ENCODE measurements at regions not wholly inside any gene's neighbourhood (a gene's known extent, or its start where the extent isn't known, plus 50 kb on each side); places are given as distances from the start of the nearest gene placed in this dataset.

DNA sequence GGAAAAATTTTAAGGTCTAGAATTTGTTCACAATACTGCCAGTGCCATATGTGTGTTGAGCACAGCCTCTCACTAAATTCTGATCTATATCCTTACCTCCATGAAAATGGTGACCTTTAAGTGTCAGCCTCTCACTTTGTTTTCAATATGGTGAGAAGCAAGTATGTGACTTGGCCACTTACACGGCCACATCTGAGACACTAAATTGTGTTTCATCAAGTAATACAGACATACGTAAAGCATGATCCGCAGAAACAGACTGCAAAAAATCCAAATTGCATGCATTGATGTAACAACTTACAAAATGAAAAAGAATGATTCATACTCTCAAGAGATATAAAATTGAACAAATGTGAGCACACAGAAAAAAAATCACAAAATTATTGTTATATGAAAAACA is 55.2 kb upstream of the UGP2 start:
- TF ChIP-seq, protein P1, sequence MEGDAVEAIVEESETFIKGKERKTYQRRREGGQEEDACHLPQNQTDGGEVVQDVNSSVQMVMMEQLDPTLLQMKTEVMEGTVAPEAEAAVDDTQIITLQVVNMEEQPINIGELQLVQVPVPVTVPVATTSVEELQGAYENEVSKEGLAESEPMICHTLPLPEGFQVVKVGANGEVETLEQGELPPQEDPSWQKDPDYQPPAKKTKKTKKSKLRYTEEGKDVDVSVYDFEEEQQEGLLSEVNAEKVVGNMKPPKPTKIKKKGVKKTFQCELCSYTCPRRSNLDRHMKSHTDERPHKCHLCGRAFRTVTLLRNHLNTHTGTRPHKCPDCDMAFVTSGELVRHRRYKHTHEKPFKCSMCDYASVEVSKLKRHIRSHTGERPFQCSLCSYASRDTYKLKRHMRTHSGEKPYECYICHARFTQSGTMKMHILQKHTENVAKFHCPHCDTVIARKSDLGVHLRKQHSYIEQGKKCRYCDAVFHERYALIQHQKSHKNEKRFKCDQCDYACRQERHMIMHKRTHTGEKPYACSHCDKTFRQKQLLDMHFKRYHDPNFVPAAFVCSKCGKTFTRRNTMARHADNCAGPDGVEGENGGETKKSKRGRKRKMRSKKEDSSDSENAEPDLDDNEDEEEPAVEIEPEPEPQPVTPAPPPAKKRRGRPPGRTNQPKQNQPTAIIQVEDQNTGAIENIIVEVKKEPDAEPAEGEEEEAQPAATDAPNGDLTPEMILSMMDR (IDR thresholded peaks at IDR 0.05; ENCODE audit: low read length), result no peak
- no peak for TF ChIP-seq EZH2 (IDR thresholded peaks at IDR 0.05; ENCODE audit: borderline replicate concordance, low read length)
